Right lobe of liver (tissue), 4 donors: ENCODE measurements at regions not wholly inside any gene's neighbourhood (a gene's known extent, or its start where the extent isn't known, plus 50 kb on each side); places are given as distances from the start of the nearest gene placed in this dataset.

Experiments
- CTCF ChIP-seq, 4 donors: fragments of 200-600 bp in 3 of 4; fragments of 450-650 bp in 1 of 4; IDR thresholded peaks; one replicate each; pipeline versions ENCODE4 v1.5.1 to v1.8.0; 2016 to 2022; ENCODE audit warnings: antibody characterized with exemption in 4 of 4, mild to moderate bottlenecking in 2 of 4
- POLR2A ChIP-seq: fragments of 450-650 bp; IDR thresholded peaks from one replicate; pipeline ENCODE4 v1.6.1; 2017; ENCODE audit warnings: antibody characterized with exemption, mild to moderate bottlenecking
- donor health status: DM: no; HTN: no; CAD: no.
- donor health status: DM: no; HTN: no; CAD: no.
- donor health status: DM: no; HTN: yes; CAD: no.

DNA sequence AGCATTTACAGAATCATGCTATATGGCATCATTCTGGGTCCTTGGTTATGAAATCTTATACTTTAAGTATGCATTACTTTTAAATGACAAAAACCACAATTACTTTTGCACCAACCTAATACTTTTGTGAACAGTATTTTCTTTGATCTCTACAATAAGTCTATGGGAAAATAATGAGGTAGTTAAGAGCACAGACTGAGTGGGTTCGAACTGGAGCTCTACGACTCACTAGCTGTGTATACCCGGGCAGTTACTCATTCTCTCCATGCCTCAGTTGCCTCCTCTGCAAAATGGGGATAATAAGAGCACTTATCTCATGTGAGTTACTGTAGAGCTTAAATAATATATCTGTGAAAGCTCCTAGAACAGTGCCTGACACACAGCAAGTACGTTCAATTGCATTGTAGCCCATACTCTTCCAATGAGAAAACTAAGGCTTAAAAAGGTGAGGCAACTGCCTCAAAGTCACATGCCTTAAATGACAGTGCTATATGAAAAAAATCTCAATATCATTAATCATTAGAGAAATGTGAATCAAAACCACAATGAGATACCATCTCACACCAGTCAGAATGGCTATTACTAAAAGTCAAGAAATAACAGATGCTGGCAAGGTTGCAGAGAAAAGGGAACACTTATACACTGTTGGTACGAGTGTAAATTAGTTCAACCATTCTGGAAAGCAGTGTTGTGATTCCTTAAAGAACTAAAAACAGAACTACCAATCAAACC, 151.5 kb downstream of the CHIC2 start:
- TF ChIP-seq CTCF (IDR thresholded peaks at IDR 0.05), result no peak
- TF ChIP-seq POLR2A, result no peak
